Endothelial cell of umbilical vein (primary cell): ENCODE measurements at regions not wholly inside any gene's neighbourhood (a gene's known extent, or its start where the extent isn't known, plus 50 kb on each side); places are given as distances from the start of the nearest gene placed in this dataset.

ENCODE experiments used
- BruUV-seq: library from RNA; stranded (reverse); fragments of 400-500 nt; replicated peaks from 2 replicates; lab custom pipeline; 2021; lab: Mats Ljungman, UMichigan
- CTCF ChIA-PET: fragments of 300-600, 350-600 bp; sonication (Branson Sonifier 250); formaldehyde crosslinking; loops from one replicate; lab custom pipeline; 2021; ENCODE audit warnings: antibody characterized with exemption, inconsistent platforms; lab: Charles Lee
- POLR2A ChIA-PET: fragments of 300-600, 350-600 bp; sonication (Branson Sonifier 250); formaldehyde crosslinking; loops from one replicate; lab custom pipeline; 2021; ENCODE audit warnings: antibody characterized with exemption, inconsistent platforms; lab: Charles Lee
- DNase-seq: peaks from one replicate; pipeline ENCODE4 v3.0.0-alpha.2; 2011; ENCODE audit warnings: low read depth, low spot score
- FAIRE-seq: peaks from 2 replicates; lab custom pipeline; 2011; peaks lifted over from hg19 to GRCh38; lab: Jason Lieb, UNC
- H2AFZ ChIP-seq: 2 replicates; pipeline ENCODE4 v1.6.0; 2012; ENCODE audit warnings: low read depth, low read length, control low read depth, inconsistent platforms
- H3K27ac ChIP-seq: 2 replicates; pipeline ENCODE4 v1.5.1; 2011; ENCODE audit warnings: low read depth, mild to moderate bottlenecking, control low read depth, low read length, moderate library complexity; ENCODE audit not compliant: insufficient read depth
- H3K27me3 ChIP-seq, 2 experiments: 2 replicates each; pipeline versions ENCODE4 v1.6.0 to v1.6.1; 2011; ENCODE audit warnings: low read length in 2 of 2, mixed read lengths in 1 of 2; ENCODE audit not compliant: control insufficient read depth in 2 of 2, insufficient read depth in 2 of 2
- H3K36me3 ChIP-seq, 2 experiments: 2 replicates in 1 of 2; 3 replicates in 1 of 2; pipeline ENCODE4 v1.5.1; 2011; ENCODE audit warnings: low read length in 2 of 2, mild to moderate bottlenecking in 1 of 2, moderate library complexity in 1 of 2; ENCODE audit not compliant: control insufficient read depth in 2 of 2, insufficient read depth in 2 of 2; ENCODE audit errors: extremely low read depth in 1 of 2
- H3K4me1 ChIP-seq: 3 replicates; pipeline ENCODE4 v1.5.1; 2011; ENCODE audit warnings: mild to moderate bottlenecking, low read length; ENCODE audit not compliant: control insufficient read depth, insufficient read depth; ENCODE audit errors: extremely low read depth
- H3K4me2 ChIP-seq: 2 replicates; pipeline ENCODE4 v1.6.1; 2011; ENCODE audit warnings: low read length, control low read depth, mixed read lengths; ENCODE audit not compliant: insufficient read depth
- H3K4me3 ChIP-seq, 3 experiments: fragments of 200-600 bp in 1 of 3; sonication (generic), shearing (Covaris generic) in 1 of 3; replicated peaks in 1 of 3; 2 replicates each; pipeline ENCODE4 v1.5.1; 2011 to 2016; ENCODE audit warnings: control low read depth in 3 of 3, low read length in 3 of 3, mild to moderate bottlenecking in 2 of 3, inconsistent platforms in 1 of 3, low read depth in 1 of 3, moderate library complexity in 1 of 3; ENCODE audit not compliant: insufficient read depth in 1 of 3
- H3K79me2 ChIP-seq: 2 replicates; pipeline ENCODE4 v1.6.0; 2012; ENCODE audit warnings: low read length, inconsistent platforms; ENCODE audit not compliant: control insufficient read depth, insufficient read depth
- H3K9ac ChIP-seq: replicated peaks from 2 replicates; pipeline ENCODE3; 2011; ENCODE audit warnings: low read length, control low read depth; ENCODE audit not compliant: insufficient read depth; ENCODE audit errors: extremely low read depth
- H3K9me1 ChIP-seq: replicated peaks from 3 replicates; pipeline ENCODE4 v1.6.0; 2011; ENCODE audit warnings: mild to moderate bottlenecking, low read length; ENCODE audit not compliant: control insufficient read depth, insufficient read depth; ENCODE audit errors: extremely low read depth
- H3K9me3 ChIP-seq: replicated peaks from 2 replicates; pipeline ENCODE4 v1.5.1; 2012; ENCODE audit warnings: low read length, inconsistent platforms; ENCODE audit not compliant: control insufficient read depth, insufficient read depth
- H4K20me1 ChIP-seq: replicated peaks from 2 replicates; pipeline ENCODE3; 2011; ENCODE audit warnings: mild to moderate bottlenecking, low read length; ENCODE audit not compliant: control insufficient read depth, insufficient read depth; ENCODE audit errors: extremely low read depth
- EZH2 ChIP-seq: IDR thresholded peaks from 2 replicates; pipeline ENCODE4 v1.6.1; 2012; ENCODE audit warnings: borderline replicate concordance, low read depth, mild to moderate bottlenecking, moderate library complexity, low read length, inconsistent platforms; ENCODE audit not compliant: severe bottlenecking
- FOS ChIP-seq: IDR thresholded peaks from 2 replicates; pipeline ENCODE4 v1.6.1; 2011; ENCODE audit warnings: mild to moderate bottlenecking, low read length, moderate library complexity, borderline replicate concordance; ENCODE audit not compliant: insufficient read depth
- GATA2 ChIP-seq: IDR thresholded peaks from 2 replicates; pipeline ENCODE4 v1.7.0; 2011; ENCODE audit warnings: low read depth, mild to moderate bottlenecking, moderate library complexity, mixed read lengths, low read length; ENCODE audit not compliant: insufficient read length, insufficient read depth
- JUN ChIP-seq: IDR thresholded peaks from 2 replicates; pipeline ENCODE4 v1.6.1; 2011; ENCODE audit warnings: borderline replicate concordance, low read depth; ENCODE audit not compliant: insufficient read length, insufficient read depth
- MYC ChIP-seq: IDR thresholded peaks from one replicate; pipeline ENCODE4 v1.6.1; 2011; ENCODE audit warnings: mild to moderate bottlenecking, low read depth, low read length
- POLR2A ChIP-seq: IDR thresholded peaks from 2 replicates; pipeline ENCODE4 v1.6.1; 2012; ENCODE audit warnings: low read depth, mild to moderate bottlenecking, control low read depth, low read length
- POLR2AphosphoS5 ChIP-seq: IDR thresholded peaks from 2 replicates; pipeline ENCODE4 v1.6.1; 2012; ENCODE audit warnings: low read depth, mild to moderate bottlenecking, control low read depth, low read length, moderate library complexity; ENCODE audit not compliant: insufficient read depth
- dilution Hi-C: fragments of 300-500 bp; cut with MboI; formaldehyde crosslinking; loops from one replicate; pipeline ENCODE4 v1.15.0; 2019; ENCODE audit warnings: low sequenced_read_pairs; ENCODE audit not compliant: extremely low pct_ligation_motif_present
- intact Hi-C: fragments of 100-400 bp; cut with micrococcal nuclease; formaldehyde crosslinking; loops from one replicate; pipeline ENCODE4 v1.10.0; 2022
- TF ChIP-seq, protein P1 (sequence below): IDR thresholded peaks from 2 replicates; pipeline ENCODE4 v1.6.1; 2011; ENCODE audit not compliant: insufficient read depth, insufficient read length
- TF ChIP-seq, protein P2 (sequence below), 2 donors: IDR thresholded peaks; 1 replicate in 1 of 2; 2 replicates in 1 of 2; pipeline ENCODE4 v1.5.1; 2011; ENCODE audit warnings: low read length in 2 of 2, mild to moderate bottlenecking in 2 of 2, moderate library complexity in 2 of 2, control low read depth in 1 of 2, inconsistent platforms in 1 of 2, low read depth in 1 of 2; ENCODE audit not compliant: insufficient read depth in 1 of 2; ENCODE audit errors: extremely low read depth in 1 of 2

DNA sequence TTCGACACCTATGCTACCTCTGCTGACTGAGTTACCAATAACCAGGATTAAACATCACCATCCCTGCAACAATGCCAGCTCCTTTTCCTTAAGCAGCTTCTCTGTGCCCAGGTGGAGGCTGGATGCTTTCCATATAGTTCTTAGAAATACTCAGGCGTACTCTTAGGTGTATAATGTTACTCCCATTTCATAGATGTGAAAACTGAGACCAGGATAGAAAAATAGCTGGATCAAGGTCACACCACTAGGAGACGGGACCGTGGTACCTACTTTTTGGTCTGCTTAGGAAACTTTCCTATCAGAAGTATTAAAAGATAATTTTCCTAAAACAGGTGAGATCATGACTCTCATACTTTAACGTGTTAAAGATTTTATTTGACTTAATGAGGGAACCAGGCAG is 141.7 kb upstream of the RPL38 start:
- H3K9me3 ChIP-seq = peaks cover 2% of the 10 kb centered on the region
- no peak overlapping the region for H3K4me2 ChIP-seq
- H3K4me3 ChIP-seq = no peak overlapping the region
- H3K27ac ChIP-seq = no peak overlapping the region
- no peaks in the 10 kb centered on the region for H3K27me3 ChIP-seq
- ChIA-PET POLR2A (no interaction called here), CTCF (no interaction called here)
- H3K36me3 ChIP-seq = no peaks in the 10 kb centered on the region
- no peaks in the 10 kb centered on the region for H3K4me1 ChIP-seq
- no peaks in the 10 kb centered on the region for H4K20me1 ChIP-seq
- FAIRE-seq = no peak
- H2AFZ ChIP-seq = no peak overlapping the region
- no peak overlapping the region for H3K9ac ChIP-seq
- dilution Hi-C loops (no loop called here), intact Hi-C loops (no loop called here)
- H3K79me2 ChIP-seq = no peaks in the 10 kb centered on the region
- TF ChIP-seq MYC (no peak), POLR2A (no peak), JUN (no peak), FOS (no peak), GATA2 (no peak), EZH2 (no peak), POLR2AphosphoS5 (no peak)
- TF ChIP-seq, protein P1, sequence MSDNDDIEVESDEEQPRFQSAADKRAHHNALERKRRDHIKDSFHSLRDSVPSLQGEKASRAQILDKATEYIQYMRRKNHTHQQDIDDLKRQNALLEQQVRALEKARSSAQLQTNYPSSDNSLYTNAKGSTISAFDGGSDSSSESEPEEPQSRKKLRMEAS = no peak
- TF ChIP-seq, protein P2, sequence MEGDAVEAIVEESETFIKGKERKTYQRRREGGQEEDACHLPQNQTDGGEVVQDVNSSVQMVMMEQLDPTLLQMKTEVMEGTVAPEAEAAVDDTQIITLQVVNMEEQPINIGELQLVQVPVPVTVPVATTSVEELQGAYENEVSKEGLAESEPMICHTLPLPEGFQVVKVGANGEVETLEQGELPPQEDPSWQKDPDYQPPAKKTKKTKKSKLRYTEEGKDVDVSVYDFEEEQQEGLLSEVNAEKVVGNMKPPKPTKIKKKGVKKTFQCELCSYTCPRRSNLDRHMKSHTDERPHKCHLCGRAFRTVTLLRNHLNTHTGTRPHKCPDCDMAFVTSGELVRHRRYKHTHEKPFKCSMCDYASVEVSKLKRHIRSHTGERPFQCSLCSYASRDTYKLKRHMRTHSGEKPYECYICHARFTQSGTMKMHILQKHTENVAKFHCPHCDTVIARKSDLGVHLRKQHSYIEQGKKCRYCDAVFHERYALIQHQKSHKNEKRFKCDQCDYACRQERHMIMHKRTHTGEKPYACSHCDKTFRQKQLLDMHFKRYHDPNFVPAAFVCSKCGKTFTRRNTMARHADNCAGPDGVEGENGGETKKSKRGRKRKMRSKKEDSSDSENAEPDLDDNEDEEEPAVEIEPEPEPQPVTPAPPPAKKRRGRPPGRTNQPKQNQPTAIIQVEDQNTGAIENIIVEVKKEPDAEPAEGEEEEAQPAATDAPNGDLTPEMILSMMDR (IDR thresholded peaks at IDR 0.05; ENCODE audit: extremely low read depth in 1 of 2, insufficient read depth in 1 of 2, low read depth in 1 of 2, low read length in 2 of 2) = no peak
- H3K9me1 ChIP-seq = no peaks in the 10 kb centered on the region
- no TSS peak for BruUV-seq
- DNase-seq = no peak
